A549 (cell line): ENCODE measurements at regions not wholly inside any gene's neighbourhood (a gene's known extent, or its start where the extent isn't known, plus 50 kb on each side); places are given as distances from the start of the nearest gene placed in this dataset.

ENCODE experiments used
- ATAC-seq, 2 experiments: fragments of 200-7000 bp in 1 of 2; fragments of >200 bp in 1 of 2; cut with Nextera tagmentation in 1 of 2; cut with Tn5 transposase in 1 of 2; 3 replicates each; pipeline versions ENCODE4 v1.8.0 to v1.9.1; 2018 to 2020; ENCODE audit warnings: mild to moderate bottlenecking in 1 of 2, moderate library complexity in 1 of 2
- CTCF ChIA-PET: fragments of 300-600 bp; sonication (Branson Sonifier 250); formaldehyde crosslinking; extraction: SDS; loops from one replicate; lab custom pipeline; 2021; ENCODE audit warnings: antibody characterized with exemption, inconsistent platforms; lab: Yijun Ruan, JAX
- POLR2A ChIA-PET: fragments of 350-600 bp; formaldehyde crosslinking; extraction: SDS; loops from one replicate; lab custom pipeline; 2021; ENCODE audit warnings: antibody characterized with exemption, inconsistent platforms; lab: Yijun Ruan, JAX
- DNase-seq, 2 experiments: peaks; one replicate each; pipeline versions ENCODE4 v3.0.0 to v3.0.0-alpha.2; 2011 to 2016; ENCODE audit warnings: low read depth in 1 of 2, low spot score in 1 of 2
- FAIRE-seq: peaks from 2 replicates; lab custom pipeline; 2011; peaks lifted over from hg19 to GRCh38; lab: Jason Lieb, UNC
- H3K27ac ChIP-seq, 2 experiments: fragments of >200 bp; sonication (Bioruptor Twin); formaldehyde crosslinking; 3 replicates each; pipeline ENCODE4 v1.5.1; 2016 to 2017
- H3K4me1 ChIP-seq: fragments of >200 bp; sonication (Bioruptor Twin); formaldehyde crosslinking; 3 replicates; pipeline ENCODE4 v1.6.1; 2016
- H3K4me2 ChIP-seq: fragments of >200 bp; sonication (Bioruptor Twin); formaldehyde crosslinking; 3 replicates; pipeline ENCODE4 v1.6.1; 2016
- H3K4me3 ChIP-seq: fragments of >200 bp; sonication (Bioruptor Twin); formaldehyde crosslinking; 3 replicates; pipeline ENCODE4 v1.5.1; 2016
- H3K9me3 ChIP-seq: fragments of >200 bp; sonication (Bioruptor Twin); formaldehyde crosslinking; 3 replicates; pipeline ENCODE4 v1.6.1; 2016
- CBX2 ChIP-seq: fragments of 200-600 bp; sonication (generic); IDR thresholded peaks from 2 replicates; pipeline ENCODE4 v1.6.1; 2016; ENCODE audit warnings: low read depth, mild to moderate bottlenecking, borderline replicate concordance
- CEBPB ChIP-seq, 2 experiments: fragments of >200 bp in 1 of 2; sonication (Bioruptor Twin) in 1 of 2; formaldehyde crosslinking in 1 of 2; IDR thresholded peaks; 2 replicates each; pipeline ENCODE4 v1.6.1; 2012 to 2016
- E2F6 ChIP-seq: IDR thresholded peaks from 2 replicates; pipeline ENCODE4 v1.6.1; 2012; ENCODE audit warnings: low read depth, borderline replicate concordance
- EHF ChIP-seq: fragments of 250-450 bp; sonication (Bioruptor Pico); IDR thresholded peaks from 2 replicates; pipeline ENCODE4 v1.5.0; 2020; ENCODE audit warnings: mild to moderate bottlenecking
- ELK1 ChIP-seq: fragments of 150-350 bp; IDR thresholded peaks from 2 replicates; pipeline ENCODE4 v1.6.1; 2014; ENCODE audit warnings: low read depth, mild to moderate bottlenecking, low read length
- FOSL2 ChIP-seq, 2 experiments: fragments of 450-650 bp in 1 of 2; fragments of >200 bp in 1 of 2; sonication (Bioruptor Twin) in 1 of 2; formaldehyde crosslinking; IDR thresholded peaks; 2 replicates each; pipeline versions ENCODE4 v1.5.0 to v1.6.1; 2016 to 2020; ENCODE audit warnings: mild to moderate bottlenecking in 1 of 2, moderate library complexity in 1 of 2
- HDAC2 ChIP-seq: fragments of 200-600 bp; sonication (generic); IDR thresholded peaks from 2 replicates; pipeline ENCODE4 v1.6.1; 2016
- HEYL ChIP-seq: fragments of 250-450 bp; sonication (Bioruptor Pico); IDR thresholded peaks from 2 replicates; pipeline ENCODE4 v1.8.0; 2021; ENCODE audit warnings: mild to moderate bottlenecking, moderate library complexity
- HMGXB4 ChIP-seq: fragments of 250-450 bp; sonication (Bioruptor Pico); IDR thresholded peaks from 2 replicates; pipeline ENCODE4 v1.5.0; 2021; ENCODE audit warnings: mild to moderate bottlenecking, moderate library complexity, borderline replicate concordance
- HOXB13 ChIP-seq: fragments of 250-450 bp; sonication (Bioruptor Pico); IDR thresholded peaks from 2 replicates; pipeline ENCODE4 v1.5.0; 2020; ENCODE audit warnings: low read depth, mild to moderate bottlenecking, moderate library complexity
- JUN ChIP-seq, 2 experiments: fragments of >200 bp; sonication (Bioruptor Twin); formaldehyde crosslinking; IDR thresholded peaks; 2 replicates in 1 of 2; 3 replicates in 1 of 2; pipeline ENCODE4 v1.6.1; 2016 to 2017
- KDM1A ChIP-seq: fragments of 200-600 bp; sonication (generic); IDR thresholded peaks from 2 replicates; pipeline ENCODE4 v1.6.1; 2016; ENCODE audit warnings: low read depth, mild to moderate bottlenecking
- NFE2L2 ChIP-seq: fragments of 150-350 bp; conservative IDR thresholded peaks from 2 replicates; pipeline ENCODE4 v1.6.1; 2014; ENCODE audit warnings: low read length
- RAD21 ChIP-seq, 2 experiments: fragments of >200 bp in 1 of 2; sonication (Bioruptor Twin) in 1 of 2; formaldehyde crosslinking in 1 of 2; IDR thresholded peaks in 1 of 2; conservative IDR thresholded peaks in 1 of 2; 2 replicates in 1 of 2; 3 replicates in 1 of 2; pipeline ENCODE4 v1.6.1; 2012 to 2018; ENCODE audit warnings: inconsistent platforms in 1 of 2
- RARB ChIP-seq: fragments of 250-450 bp; sonication (Bioruptor Pico); IDR thresholded peaks from 2 replicates; pipeline ENCODE4 v1.8.0; 2021; ENCODE audit warnings: mild to moderate bottlenecking, moderate library complexity
- RCOR1 ChIP-seq: fragments of 150-350 bp; IDR thresholded peaks from 2 replicates; pipeline ENCODE4 v1.6.1; 2014; ENCODE audit warnings: antibody characterized with exemption, low read length, low read depth
- RNF2 ChIP-seq: fragments of 200-600 bp; sonication (generic); IDR thresholded peaks from 2 replicates; pipeline ENCODE4 v1.6.1; 2016; ENCODE audit warnings: low read depth, mild to moderate bottlenecking, antibody characterized with exemption, moderate library complexity, borderline replicate concordance
- SMC3 ChIP-seq: fragments of >200 bp; sonication (Bioruptor Twin); formaldehyde crosslinking; IDR thresholded peaks from 3 replicates; pipeline ENCODE4 v1.6.1; 2018; ENCODE audit warnings: inconsistent platforms
- SREBF2 ChIP-seq: fragments of 450-650 bp; IDR thresholded peaks from 2 replicates; pipeline ENCODE4 v1.6.1; 2014; ENCODE audit warnings: mild to moderate bottlenecking, moderate library complexity
- TFCP2L1 ChIP-seq: fragments of 250-450 bp; sonication (Bioruptor Pico); IDR thresholded peaks from 2 replicates; pipeline ENCODE4 v1.5.0; 2021; ENCODE audit warnings: mild to moderate bottlenecking
- TP53 ChIP-seq: fragments of 250-450 bp; sonication (Bioruptor Pico); IDR thresholded peaks from 2 replicates; pipeline ENCODE4 v1.5.0; 2021; ENCODE audit warnings: mild to moderate bottlenecking, moderate library complexity
- WGBS: methylation state at CpG from one replicate; pipeline ENCODE4 v1.1.6; 2017; ENCODE audit errors: missing lambda C conversion rate; 5-methylcytosine and 5-hydroxymethylcytosine counted together

GRCh38 chr22:47576908-47577307 is 814.5 kb downstream of the TBC1D22A start:
- Histone ChIP-seq H3K4me2 (no peak overlapping the region), H3K9me3 (no peaks in the 10 kb centered on the region), H3K4me1 (no peaks in the 10 kb centered on the region), H3K4me3 (no peak overlapping the region), H3K27ac (no peak overlapping the region)
- ChIA-PET POLR2A (no interaction called here), CTCF (no interaction called here)
- DNase-seq: no peak
- no peak for TF ChIP-seq JUN (IDR thresholded peaks at IDR 0.05)
- TF ChIP-seq TFCP2L1 (CRISPR knock-in tag): no peak
- no peak for TF ChIP-seq RAD21 (conservative IDR thresholded peaks at IDR 0.05 in 1 of 2, IDR thresholded peaks at IDR 0.05 in 1 of 2)
- TF ChIP-seq TP53 (CRISPR knock-in tag): no peak
- TF ChIP-seq CEBPB (IDR thresholded peaks at IDR 0.05): no peak
- no peak for ATAC-seq
- no peak for FAIRE-seq
- WGBS: 36% methylated on average over 3 of the region's 3 CpGs

GRCh38 chr22:47575291-47575690 is 812.8 kb downstream of the TBC1D22A start:
- no peaks in the 10 kb centered on the region for H3K4me1 ChIP-seq
- no peaks in the 10 kb centered on the region for H3K9me3 ChIP-seq
- CTCF ChIA-PET: no interaction called here
- DNase-seq (no peak), ATAC-seq (no peak)
- TF ChIP-seq RNF2 (no peak), E2F6 (no peak), HMGXB4 (CRISPR knock-in tag) (no peak), SREBF2 (no peak), NFE2L2 (no peak), HOXB13 (CRISPR knock-in tag) (no peak), HEYL (CRISPR knock-in tag) (no peak), SMC3 (no peak), HDAC2 (no peak)
- TF ChIP-seq, all 56 proteins: peak for 0
- no peak for FAIRE-seq
- H3K4me2 ChIP-seq: no peak overlapping the region
- H3K4me3 ChIP-seq: no peak overlapping the region
- POLR2A ChIA-PET: no interaction called here
- no peak overlapping the region for H3K27ac ChIP-seq
- 40% methylated on average over 11 of the region's 11 CpGs for WGBS

GRCh38 chr22:47574556-47574955 is 812.1 kb downstream of the TBC1D22A start:
- ATAC-seq (no peak), DNase-seq (no peak), FAIRE-seq (no peak)
- ChIA-PET CTCF (no interaction called here), POLR2A (no interaction called here)
- Histone ChIP-seq H3K4me3 (no peak overlapping the region), H3K4me2 (no peak overlapping the region), H3K27ac (no peak overlapping the region), H3K4me1 (no peaks in the 10 kb centered on the region), H3K9me3 (no peaks in the 10 kb centered on the region)
- TF ChIP-seq EHF (no peak), RNF2 (no peak), RCOR1 (no peak), CBX2 (no peak), FOSL2 (IDR thresholded peaks at IDR 0.05) (no peak), FOSL2 (CRISPR knock-in tag; IDR thresholded peaks at IDR 0.05) (no peak), RARB (no peak), HEYL (CRISPR knock-in tag) (no peak), RAD21 (conservative IDR thresholded peaks at IDR 0.05 in 1 of 2, IDR thresholded peaks at IDR 0.05 in 1 of 2) (no peak), KDM1A (no peak), ELK1 (no peak)
- WGBS: 35% methylated on average over 4 of the region's 4 CpGs
